Naive thymus-derived CD4-positive, alpha-beta T cell (primary cell): ENCODE measurements at regions not wholly inside any gene's neighbourhood (a gene's known extent, or its start where the extent isn't known, plus 50 kb on each side); places are given as distances from the start of the nearest gene placed in this dataset.

Source experiments
- ATAC-seq: fragments of 150-1000 bp; cut with Tn5 transposase; 2 replicates; pipeline ENCODE4 v1.10.0; 2021; ENCODE audit warnings: mild to moderate bottlenecking, moderate library complexity
- CTCF ChIA-PET: fragments of 350-600 bp; sonication (Branson Sonifier 250); formaldehyde crosslinking; loops from one replicate; lab custom pipeline; 2021; ENCODE audit warnings: antibody characterized with exemption; lab: Charles Lee
- POLR2A ChIA-PET: fragments of 350-600 bp; sonication (Branson Sonifier 250); formaldehyde crosslinking; loops from one replicate; lab custom pipeline; 2021; ENCODE audit warnings: antibody characterized with exemption, inconsistent platforms; lab: Charles Lee
- DNase-seq, 9 donors: peaks; one replicate each; pipeline versions ENCODE4 v3.0.0 to v3.0.0-alpha.2; 2020 to 2022; ENCODE audit warnings: mixed read lengths in 1 of 9
- H3K27ac ChIP-seq: one replicate; pipeline ENCODE4 v1.7.0; 2013; ENCODE audit warnings: mild to moderate bottlenecking, low read depth, low read length, moderate library complexity
- H3K27me3 ChIP-seq, 2 donors: one replicate each; pipeline ENCODE4 v1.7.0; 2013; ENCODE audit warnings: low read length in 2 of 2, mild to moderate bottlenecking in 2 of 2, moderate library complexity in 2 of 2; ENCODE audit not compliant: control insufficient read depth in 2 of 2, insufficient read depth in 2 of 2
- H3K36me3 ChIP-seq, 3 experiments: 1 replicate in 2 of 3; 2 replicates in 1 of 3; pipeline ENCODE4 v1.7.0; 2013; ENCODE audit warnings: low read length in 3 of 3, mild to moderate bottlenecking in 3 of 3, moderate library complexity in 1 of 3; ENCODE audit not compliant: insufficient read depth in 3 of 3, control insufficient read depth in 2 of 3
- H3K4me1 ChIP-seq, 2 donors: one replicate each; pipeline ENCODE4 v1.7.0; 2013; ENCODE audit warnings: low read length in 2 of 2, mild to moderate bottlenecking in 2 of 2, moderate library complexity in 1 of 2; ENCODE audit not compliant: control insufficient read depth in 2 of 2, insufficient read depth in 2 of 2
- H3K4me3 ChIP-seq: 2 replicates; pipeline ENCODE4 v1.7.0; 2013; ENCODE audit warnings: mild to moderate bottlenecking, low read length
- H3K9me3 ChIP-seq, 3 experiments: 1 replicate in 2 of 3; 2 replicates in 1 of 3; pipeline ENCODE4 v1.7.0; 2013; ENCODE audit warnings: low read length in 3 of 3; ENCODE audit not compliant: control insufficient read depth in 2 of 3
- H3K27ac Mint-ChIP-seq, 9 donors: one replicate each; pipeline ENCODE4 v1.8.0; 2020 to 2022; ENCODE audit warnings: mixed read lengths in 9 of 9, mild to moderate bottlenecking in 8 of 9, moderate library complexity in 5 of 9, inconsistent platforms in 2 of 9
- H3K27me3 Mint-ChIP-seq, 5 donors: one replicate each; pipeline ENCODE4 v1.8.0; 2021 to 2022; ENCODE audit warnings: mixed read lengths in 5 of 5, mild to moderate bottlenecking in 1 of 5
- H3K36me3 Mint-ChIP-seq, 5 donors: one replicate each; pipeline ENCODE4 v1.8.0; 2020 to 2022; ENCODE audit warnings: mixed read lengths in 5 of 5, mild to moderate bottlenecking in 3 of 5, inconsistent platforms in 1 of 5
- H3K4me1 Mint-ChIP-seq, 7 donors: one replicate each; pipeline ENCODE4 v1.8.0; 2020 to 2022; ENCODE audit warnings: mixed read lengths in 7 of 7, mild to moderate bottlenecking in 3 of 7, inconsistent platforms in 1 of 7
- H3K4me3 Mint-ChIP-seq, 10 donors: one replicate each; pipeline ENCODE4 v1.8.0; 2020 to 2022; ENCODE audit warnings: mild to moderate bottlenecking in 10 of 10, mixed read lengths in 10 of 10, moderate library complexity in 6 of 10, inconsistent platforms in 2 of 10
- H3K9me3 Mint-ChIP-seq, 11 donors: one replicate each; pipeline ENCODE4 v1.8.0; 2020 to 2022; ENCODE audit warnings: mixed read lengths in 11 of 11, mild to moderate bottlenecking in 4 of 11, inconsistent platforms in 1 of 11, moderate library complexity in 1 of 11
- intact Hi-C, 2 donors: fragments of 100-400 bp; cut with micrococcal nuclease; formaldehyde crosslinking; loops; one replicate each; pipeline ENCODE4 v1.15.1; 2023

- Histone ChIP-seq H3K4me3 (no peak overlapping the region), H3K9me3 (no peaks in the 10 kb centered on the region), H3K27ac (no peak overlapping the region), H3K4me1 (no peaks in the 10 kb centered on the region), H3K36me3 (no peaks in the 10 kb centered on the region), H3K27me3 (no peaks in the 10 kb centered on the region)
- ATAC-seq = no peak
- peaks cover 0 to 8% (median 0%) of the 10 kb centered on the region in 11 donors for H3K9me3 Mint-ChIP-seq
- H3K27ac Mint-ChIP-seq = no peak overlapping the region
- no peak for DNase-seq
- H3K4me3 Mint-ChIP-seq = no peak overlapping the region
- no peaks in the 10 kb centered on the region for H3K4me1 Mint-ChIP-seq
- H3K27me3 Mint-ChIP-seq = peaks cover 0 to 26% (median 5%) of the 10 kb centered on the region in 5 donors
- H3K36me3 Mint-ChIP-seq = no peaks in the 10 kb centered on the region
- ChIA-PET CTCF (no interaction called here), POLR2A (no interaction called here)
- intact Hi-C loops = no loop called here
These were observed 264.8 kb upstream of the KLHL29 start for GRCh38 chr2:23120161-23120560.

GRCh38 chr2:23121968-23122648 lies 262.9 kb upstream of the KLHL29 start:
- Histone ChIP-seq H3K36me3 (no peaks in the 10 kb centered on the region), H3K4me1 (no peaks in the 10 kb centered on the region), H3K27me3 (no peaks in the 10 kb centered on the region), H3K9me3 (no peaks in the 10 kb centered on the region), H3K4me3 (no peak overlapping the region), H3K27ac (no peak overlapping the region)
- Mint-ChIP-seq H3K4me3 (no peak overlapping the region), H3K9me3 (peaks cover 0 to 10% (median 0%) of the 10 kb centered on the region in 11 donors), H3K36me3 (no peaks in the 10 kb centered on the region), H3K27ac (no peak overlapping the region), H3K4me1 (no peaks in the 10 kb centered on the region), H3K27me3 (peaks cover 0 to 26% (median 9%) of the 10 kb centered on the region in 5 donors)
- ATAC-seq (no peak), DNase-seq (no peak)
- CTCF ChIA-PET = no interaction called here
- intact Hi-C loops = no loop called here
- POLR2A ChIA-PET = no interaction called here

- ATAC-seq (no peak), DNase-seq (no peak)
- intact Hi-C loops = no loop called here
- Histone ChIP-seq H3K4me3 (no peak overlapping the region), H3K27me3 (no peaks in the 10 kb centered on the region), H3K4me1 (no peaks in the 10 kb centered on the region), H3K9me3 (no peaks in the 10 kb centered on the region), H3K27ac (no peak overlapping the region), H3K36me3 (no peaks in the 10 kb centered on the region)
- Mint-ChIP-seq H3K4me3 (no peak overlapping the region), H3K36me3 (no peaks in the 10 kb centered on the region), H3K27ac (no peak overlapping the region), H3K27me3 (peaks cover 0 to 26% (median 12%) of the 10 kb centered on the region in 5 donors), H3K4me1 (no peaks in the 10 kb centered on the region), H3K9me3 (peaks cover 0 to 8% (median 0%) of the 10 kb centered on the region in 11 donors)
- POLR2A ChIA-PET = no interaction called here
- CTCF ChIA-PET = no interaction called here
These were observed 262.2 kb upstream of the KLHL29 start for GRCh38 chr2:23122681-23123215.

GRCh38 chr2:23123686-23124085 lies 261.3 kb upstream of the KLHL29 start:
- Histone ChIP-seq H3K9me3 (no peaks in the 10 kb centered on the region), H3K27ac (no peak overlapping the region), H3K36me3 (no peaks in the 10 kb centered on the region), H3K27me3 (no peaks in the 10 kb centered on the region), H3K4me3 (no peak overlapping the region), H3K4me1 (no peaks in the 10 kb centered on the region)
- Mint-ChIP-seq H3K4me1 (no peaks in the 10 kb centered on the region), H3K27ac (no peak overlapping the region), H3K9me3 (peaks cover 0 to 7% (median 0%) of the 10 kb centered on the region in 11 donors), H3K36me3 (no peaks in the 10 kb centered on the region), H3K4me3 (no peak overlapping the region), H3K27me3 (peaks cover 0 to 31% (median 15%) of the 10 kb centered on the region in 5 donors)
- ATAC-seq = no peak
- CTCF ChIA-PET = no interaction called here
- DNase-seq = no peak
- POLR2A ChIA-PET = no interaction called here
- intact Hi-C loops = no loop called here

GRCh38 chr2:23124214-23124750 lies 260.7 kb upstream of the KLHL29 start:
- ATAC-seq (no peak), DNase-seq (no peak)
- ChIA-PET POLR2A (no interaction called here), CTCF (no interaction called here)
- no peak overlapping the region for H3K27ac ChIP-seq
- H3K27me3 ChIP-seq = no peaks in the 10 kb centered on the region
- intact Hi-C loops = no loop called here
- Mint-ChIP-seq H3K4me3 (no peak overlapping the region), H3K9me3 (peaks cover 0 to 7% (median 0%) of the 10 kb centered on the region in 11 donors), H3K36me3 (no peaks in the 10 kb centered on the region), H3K27me3 (peaks cover 0 to 34% (median 19%) of the 10 kb centered on the region in 5 donors), H3K4me1 (no peaks in the 10 kb centered on the region), H3K27ac (no peak overlapping the region)
- no peaks in the 10 kb centered on the region for H3K36me3 ChIP-seq
- H3K4me1 ChIP-seq = no peaks in the 10 kb centered on the region
- H3K4me3 ChIP-seq = no peak overlapping the region
- no peaks in the 10 kb centered on the region for H3K9me3 ChIP-seq

- H3K4me1 Mint-ChIP-seq = no peaks in the 10 kb centered on the region
- H3K9me3 ChIP-seq = no peaks in the 10 kb centered on the region
- H3K36me3 ChIP-seq = no peaks in the 10 kb centered on the region
- no peak overlapping the region for H3K27ac Mint-ChIP-seq
- no peak for ATAC-seq
- H3K27me3 Mint-ChIP-seq = peaks cover 0 to 37% (median 23%) of the 10 kb centered on the region in 5 donors
- ChIA-PET POLR2A (no interaction called here), CTCF (no interaction called here)
- no peak overlapping the region for H3K4me3 ChIP-seq
- H3K27ac ChIP-seq = no peak overlapping the region
- peaks cover 0 to 7% (median 0%) of the 10 kb centered on the region in 11 donors for H3K9me3 Mint-ChIP-seq
- no peak for DNase-seq
- intact Hi-C loops = no loop called here
- H3K4me1 ChIP-seq = no peaks in the 10 kb centered on the region
- no peaks in the 10 kb centered on the region for H3K27me3 ChIP-seq
- H3K36me3 Mint-ChIP-seq = no peaks in the 10 kb centered on the region
- H3K4me3 Mint-ChIP-seq = no peak overlapping the region
These were observed 257.5 kb upstream of the KLHL29 start for GRCh38 chr2:23127465-23127864.
